ENCODE measurements at regions not wholly inside any gene's neighbourhood (a gene's known extent, or its start where the extent isn't known, plus 50 kb on each side); places are given as distances from the start of the nearest gene placed in this dataset.

DNA sequence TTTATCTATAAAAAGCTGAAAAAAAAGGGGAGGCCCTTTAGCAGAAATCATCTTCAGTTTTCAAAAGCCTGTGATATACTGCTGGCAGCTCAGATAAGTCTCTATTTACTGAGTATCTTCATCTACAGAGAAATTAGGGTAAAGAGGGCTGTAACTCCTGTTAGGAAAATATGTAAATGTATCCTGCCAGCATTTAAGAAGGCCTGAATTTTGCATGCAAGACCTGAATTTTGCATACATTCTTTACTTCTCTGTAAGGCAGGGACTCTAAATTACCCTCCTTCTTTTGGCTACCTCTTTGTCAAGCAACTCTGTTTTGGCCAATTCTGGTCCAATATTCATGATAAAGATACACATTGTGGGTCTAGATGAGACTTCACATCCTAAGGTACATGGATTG lies 150.6 kb upstream of the SPACA1 start:
- Histone ChIP-seq H3K9me3 (ENCODE audit: control insufficient read depth, insufficient read depth, low read depth, low read length) (no peaks in the 10 kb centered on the region), H2AFZ (ENCODE audit: low read length) (no peak overlapping the region), H4K20me1 (ENCODE audit: control insufficient read depth, extremely low read depth, insufficient read depth, low read length) (no peaks in the 10 kb centered on the region), H3K4me3 (replicated peaks in 1 of 4; ENCODE audit: control extremely low read depth in 1 of 4, insufficient read depth in 1 of 4, low read depth in 3 of 4, low read length in 4 of 4) (no peak overlapping the region), H3K9ac (ENCODE audit: insufficient read depth, low read length) (no peak overlapping the region), H3K4me2 (ENCODE audit: extremely low read depth, insufficient read depth, low read length) (no peak overlapping the region), H3K27ac (ENCODE audit: insufficient read depth, low read length) (no peak overlapping the region), H3K79me2 (ENCODE audit: control insufficient read depth, insufficient read depth, low read length) (no peaks in the 10 kb centered on the region), H3K36me3 (ENCODE audit: control insufficient read depth, insufficient read depth, low read length) (no peaks in the 10 kb centered on the region), H3K4me1 (ENCODE audit: control insufficient read depth, extremely low read depth, insufficient read depth, low read length) (no peaks in the 10 kb centered on the region), H3K27me3 (ENCODE audit: control insufficient read depth, insufficient read depth, low read length) (no peaks in the 10 kb centered on the region)
- no peak for TF ChIP-seq EZH2 (IDR thresholded peaks at IDR 0.05; ENCODE audit: low read length, missing control alignments)
- TF ChIP-seq, protein P1, sequence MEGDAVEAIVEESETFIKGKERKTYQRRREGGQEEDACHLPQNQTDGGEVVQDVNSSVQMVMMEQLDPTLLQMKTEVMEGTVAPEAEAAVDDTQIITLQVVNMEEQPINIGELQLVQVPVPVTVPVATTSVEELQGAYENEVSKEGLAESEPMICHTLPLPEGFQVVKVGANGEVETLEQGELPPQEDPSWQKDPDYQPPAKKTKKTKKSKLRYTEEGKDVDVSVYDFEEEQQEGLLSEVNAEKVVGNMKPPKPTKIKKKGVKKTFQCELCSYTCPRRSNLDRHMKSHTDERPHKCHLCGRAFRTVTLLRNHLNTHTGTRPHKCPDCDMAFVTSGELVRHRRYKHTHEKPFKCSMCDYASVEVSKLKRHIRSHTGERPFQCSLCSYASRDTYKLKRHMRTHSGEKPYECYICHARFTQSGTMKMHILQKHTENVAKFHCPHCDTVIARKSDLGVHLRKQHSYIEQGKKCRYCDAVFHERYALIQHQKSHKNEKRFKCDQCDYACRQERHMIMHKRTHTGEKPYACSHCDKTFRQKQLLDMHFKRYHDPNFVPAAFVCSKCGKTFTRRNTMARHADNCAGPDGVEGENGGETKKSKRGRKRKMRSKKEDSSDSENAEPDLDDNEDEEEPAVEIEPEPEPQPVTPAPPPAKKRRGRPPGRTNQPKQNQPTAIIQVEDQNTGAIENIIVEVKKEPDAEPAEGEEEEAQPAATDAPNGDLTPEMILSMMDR (conservative IDR thresholded peaks at IDR 0.05 in 1 of 2, IDR thresholded peaks at IDR 0.05 in 1 of 2; ENCODE audit: low read depth in 1 of 2, low read length in 2 of 2), result no peak
- DNase-seq (ENCODE audit: low read depth in 2 of 2), result no peak

DNA sequence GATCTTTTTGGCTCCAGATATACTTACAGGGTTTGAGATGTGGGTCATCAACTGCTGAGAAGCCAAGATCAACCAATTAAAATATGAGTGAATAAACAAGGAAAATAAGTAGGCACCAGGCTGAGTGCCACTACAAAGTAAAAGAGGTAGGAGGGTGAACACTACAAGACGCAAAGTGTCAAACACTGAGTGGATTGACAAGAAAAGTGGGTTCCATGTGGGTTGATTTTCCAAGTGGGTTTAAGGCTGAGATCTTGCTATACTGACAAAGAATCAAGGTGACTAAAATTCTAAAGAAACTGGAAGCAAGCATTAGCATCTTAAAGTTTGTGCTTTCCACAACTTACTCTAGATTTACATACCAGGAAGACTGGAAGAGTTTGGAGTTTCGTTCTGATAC lies 160.4 kb upstream of the SPACA1 start:
- Histone ChIP-seq H3K79me2 (ENCODE audit: control insufficient read depth, insufficient read depth, low read length) (no peaks in the 10 kb centered on the region), H3K27me3 (ENCODE audit: control insufficient read depth, insufficient read depth, low read length) (peaks cover 2% of the 10 kb centered on the region), H3K4me3 (replicated peaks in 1 of 4; ENCODE audit: control extremely low read depth in 1 of 4, insufficient read depth in 1 of 4, low read depth in 3 of 4, low read length in 4 of 4) (no peak overlapping the region), H2AFZ (ENCODE audit: low read length) (no peak overlapping the region), H3K4me2 (ENCODE audit: extremely low read depth, insufficient read depth, low read length) (no peak overlapping the region), H3K9me3 (ENCODE audit: control insufficient read depth, insufficient read depth, low read depth, low read length) (no peaks in the 10 kb centered on the region), H3K4me1 (ENCODE audit: control insufficient read depth, extremely low read depth, insufficient read depth, low read length) (no peaks in the 10 kb centered on the region), H3K27ac (ENCODE audit: insufficient read depth, low read length) (no peak overlapping the region), H4K20me1 (ENCODE audit: control insufficient read depth, extremely low read depth, insufficient read depth, low read length) (no peaks in the 10 kb centered on the region), H3K9ac (ENCODE audit: insufficient read depth, low read length) (no peak overlapping the region), H3K36me3 (ENCODE audit: control insufficient read depth, insufficient read depth, low read length) (no peaks in the 10 kb centered on the region)
- DNase-seq (ENCODE audit: low read depth in 2 of 2), result no peak
- TF ChIP-seq, protein P1 (conservative IDR thresholded peaks at IDR 0.05 in 1 of 2, IDR thresholded peaks at IDR 0.05 in 1 of 2; ENCODE audit: low read depth in 1 of 2, low read length in 2 of 2), result no peak
- no peak for TF ChIP-seq EZH2 (IDR thresholded peaks at IDR 0.05; ENCODE audit: low read length, missing control alignments)

DNA sequence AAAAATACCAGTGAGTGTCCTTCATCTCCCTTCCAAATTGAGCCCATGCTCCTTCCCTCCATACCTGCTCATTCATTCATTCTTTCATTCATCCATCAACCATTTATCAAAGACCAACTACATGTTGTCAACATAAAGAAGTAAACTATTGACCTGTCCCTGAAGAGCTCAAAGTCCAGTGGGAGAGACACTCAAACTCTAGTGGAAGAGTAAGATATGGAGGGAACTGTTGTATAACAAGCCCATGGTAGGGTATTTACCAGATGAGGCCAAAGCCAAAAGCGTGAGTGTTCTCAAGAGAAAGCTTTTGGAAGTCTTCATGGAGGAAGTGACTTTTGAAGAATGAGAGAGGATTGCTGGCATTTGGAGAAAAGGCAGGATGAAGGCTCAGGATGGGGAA lies 163.4 kb upstream of the SPACA1 start:
- TF ChIP-seq EZH2 (IDR thresholded peaks at IDR 0.05; ENCODE audit: low read length, missing control alignments), result no peak
- TF ChIP-seq, protein P1 (conservative IDR thresholded peaks at IDR 0.05 in 1 of 2, IDR thresholded peaks at IDR 0.05 in 1 of 2; ENCODE audit: low read depth in 1 of 2, low read length in 2 of 2), result no peak
- H3K4me2 ChIP-seq (ENCODE audit: extremely low read depth, insufficient read depth, low read length), result no peak overlapping the region
- H3K9ac ChIP-seq (ENCODE audit: insufficient read depth, low read length), result no peak overlapping the region
- peaks cover 2% of the 10 kb centered on the region for H3K27me3 ChIP-seq (ENCODE audit: control insufficient read depth, insufficient read depth, low read length)
- H3K27ac ChIP-seq (ENCODE audit: insufficient read depth, low read length), result no peak overlapping the region
- no peak overlapping the region for H2AFZ ChIP-seq (ENCODE audit: low read length)
- no peaks in the 10 kb centered on the region for H3K79me2 ChIP-seq (ENCODE audit: control insufficient read depth, insufficient read depth, low read length)
- no peaks in the 10 kb centered on the region for H3K4me1 ChIP-seq (ENCODE audit: control insufficient read depth, extremely low read depth, insufficient read depth, low read length)
- no peaks in the 10 kb centered on the region for H4K20me1 ChIP-seq (ENCODE audit: control insufficient read depth, extremely low read depth, insufficient read depth, low read length)
- H3K9me3 ChIP-seq (ENCODE audit: control insufficient read depth, insufficient read depth, low read depth, low read length), result no peaks in the 10 kb centered on the region
- no peaks in the 10 kb centered on the region for H3K36me3 ChIP-seq (ENCODE audit: control insufficient read depth, insufficient read depth, low read length)
- no peak for DNase-seq (ENCODE audit: low read depth in 2 of 2)
- no peak overlapping the region for H3K4me3 ChIP-seq (replicated peaks in 1 of 4; ENCODE audit: control extremely low read depth in 1 of 4, insufficient read depth in 1 of 4, low read depth in 3 of 4, low read length in 4 of 4)
